ENCODE measurements at regions not wholly inside any gene's neighbourhood (a gene's known extent, or its start where the extent isn't known, plus 50 kb on each side); places are given as distances from the start of the nearest gene placed in this dataset.

GRCh38 chr21:35724156-35724555 lies 336.2 kb downstream of the SETD4 start:
- no peaks in the 10 kb centered on the region for H3K36me3 Mint-ChIP-seq
- no peak overlapping the region for H3K27ac Mint-ChIP-seq
- H3K4me1 ChIP-seq (ENCODE audit: control insufficient read depth in 1 of 2, extremely low read depth in 1 of 2, insufficient read depth in 2 of 2, low read length in 2 of 2), result no peaks in the 10 kb centered on the region
- H3K27me3 Mint-ChIP-seq, result peaks cover 27 to 39% of the 10 kb centered on the region in 2 donors
- DNase-seq (no peak), ATAC-seq (replicated peaks in 1 of 4) (no peak)
- H3K4me1 Mint-ChIP-seq, result no peaks in the 10 kb centered on the region
- no peak overlapping the region for H3K4me3 ChIP-seq (ENCODE audit: control insufficient read depth in 1 of 2, extremely low read depth in 1 of 2, low read length in 1 of 2)
- H3K27me3 ChIP-seq (replicated peaks in 1 of 2; ENCODE audit: control insufficient read depth in 2 of 2, extremely low read depth in 1 of 2, insufficient read depth in 2 of 2, low read length in 1 of 2), result peaks cover 0 to 6% of the 10 kb centered on the region in 2 experiments
- no peaks in the 10 kb centered on the region for H3K9me3 ChIP-seq
- no peaks in the 10 kb centered on the region for H3K9me3 Mint-ChIP-seq
- ChIA-PET CTCF (no interaction called here), POLR2A (no interaction called here)
- no peak overlapping the region for H3K27ac ChIP-seq (ENCODE audit: low read length)
- H3K36me3 ChIP-seq (ENCODE audit: control insufficient read depth in 2 of 2, extremely low read depth in 1 of 2, insufficient read depth in 1 of 2, low read length in 1 of 2), result no peaks in the 10 kb centered on the region
- 82% methylated on average over 4 of the region's 4 CpGs for WGBS (ENCODE audit: insufficient coverage)
- H3K4me3 Mint-ChIP-seq, result no peak overlapping the region

DNA sequence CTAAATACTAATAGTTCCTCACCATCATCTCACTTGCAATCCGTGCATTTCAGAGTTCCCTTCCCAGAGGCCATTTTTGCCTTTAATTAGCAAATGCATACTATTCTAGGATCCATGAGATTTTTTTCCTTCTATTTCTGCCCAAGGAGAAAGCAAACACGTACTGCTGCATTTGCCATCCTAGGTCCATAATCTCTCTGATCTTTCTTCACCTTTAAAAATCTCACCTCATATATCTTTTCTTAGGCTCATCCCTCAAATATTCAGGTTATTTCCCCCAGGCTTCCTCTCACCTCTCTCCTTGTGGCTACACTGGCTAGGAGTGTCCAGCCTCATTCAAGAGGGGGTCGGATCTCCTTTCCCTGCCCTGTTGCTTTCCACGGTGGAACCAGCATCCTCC lies 338.6 kb downstream of the SETD4 start:
- ATAC-seq (replicated peaks in 1 of 4) (no peak), DNase-seq (no peak)
- Mint-ChIP-seq H3K27ac (no peak overlapping the region), H3K27me3 (peaks cover 17 to 34% of the 10 kb centered on the region in 2 donors), H3K4me1 (no peaks in the 10 kb centered on the region), H3K4me3 (no peak overlapping the region), H3K36me3 (no peaks in the 10 kb centered on the region), H3K9me3 (peaks cover 0 to 4% (median 0%) of the 10 kb centered on the region in 3 donors)
- ChIA-PET POLR2A (no interaction called here), CTCF (no interaction called here)
- Histone ChIP-seq H3K27me3 (replicated peaks in 1 of 2; ENCODE audit: control insufficient read depth in 2 of 2, extremely low read depth in 1 of 2, insufficient read depth in 2 of 2, low read length in 1 of 2) (peaks cover 3 to 4% of the 10 kb centered on the region in 2 experiments), H3K36me3 (ENCODE audit: control insufficient read depth in 2 of 2, extremely low read depth in 1 of 2, insufficient read depth in 1 of 2, low read length in 1 of 2) (no peaks in the 10 kb centered on the region), H3K27ac (ENCODE audit: low read length) (no peak overlapping the region), H3K4me1 (ENCODE audit: control insufficient read depth in 1 of 2, extremely low read depth in 1 of 2, insufficient read depth in 2 of 2, low read length in 2 of 2) (no peaks in the 10 kb centered on the region), H3K4me3 (ENCODE audit: control insufficient read depth in 1 of 2, extremely low read depth in 1 of 2, low read length in 1 of 2) (no peak overlapping the region), H3K9me3 (no peaks in the 10 kb centered on the region)
- WGBS (ENCODE audit: insufficient coverage), result 87% methylated on average over 4 of the region's 4 CpGs

- ChIA-PET POLR2A (no interaction called here), CTCF (no interaction called here)
- WGBS (ENCODE audit: insufficient coverage), result 32% methylated on average over 5 of the region's 6 CpGs
- H3K4me3 Mint-ChIP-seq, result no peak overlapping the region
- H3K4me1 Mint-ChIP-seq, result no peaks in the 10 kb centered on the region
- Histone ChIP-seq H3K4me3 (ENCODE audit: control insufficient read depth in 1 of 2, extremely low read depth in 1 of 2, low read length in 1 of 2) (no peak overlapping the region), H3K27me3 (replicated peaks in 1 of 2; ENCODE audit: control insufficient read depth in 2 of 2, extremely low read depth in 1 of 2, insufficient read depth in 2 of 2, low read length in 1 of 2) (peaks cover 0 to 4% of the 10 kb centered on the region in 2 experiments), H3K9me3 (no peaks in the 10 kb centered on the region), H3K36me3 (ENCODE audit: control insufficient read depth in 2 of 2, extremely low read depth in 1 of 2, insufficient read depth in 1 of 2, low read length in 1 of 2) (no peaks in the 10 kb centered on the region), H3K4me1 (ENCODE audit: control insufficient read depth in 1 of 2, extremely low read depth in 1 of 2, insufficient read depth in 2 of 2, low read length in 2 of 2) (no peaks in the 10 kb centered on the region), H3K27ac (ENCODE audit: low read length) (no peak overlapping the region)
- DNase-seq, result no peak
- H3K27ac Mint-ChIP-seq, result no peak overlapping the region
- no peak for ATAC-seq (replicated peaks in 1 of 4)
- H3K27me3 Mint-ChIP-seq, result peaks cover 13 to 39% of the 10 kb centered on the region in 2 donors
- no peaks in the 10 kb centered on the region for H3K36me3 Mint-ChIP-seq
- H3K9me3 Mint-ChIP-seq, result peaks cover 0 to 4% (median 0%) of the 10 kb centered on the region in 3 donors
Observed at GRCh38 chr21:35720208-35720731, 340.1 kb downstream of the SETD4 start.

- peaks cover 0 to 12% of the 10 kb centered on the region in 2 experiments for H3K27me3 ChIP-seq (replicated peaks in 1 of 2; ENCODE audit: control insufficient read depth in 2 of 2, extremely low read depth in 1 of 2, insufficient read depth in 2 of 2, low read length in 1 of 2)
- no peak overlapping the region for H3K4me3 ChIP-seq (ENCODE audit: control insufficient read depth in 1 of 2, extremely low read depth in 1 of 2, low read length in 1 of 2)
- H3K9me3 ChIP-seq, result no peaks in the 10 kb centered on the region
- Mint-ChIP-seq H3K27ac (no peak overlapping the region), H3K27me3 (peaks cover 6 to 35% of the 10 kb centered on the region in 2 donors), H3K4me3 (no peak overlapping the region), H3K9me3 (peaks cover 0 to 4% (median 0%) of the 10 kb centered on the region in 3 donors), H3K4me1 (no peaks in the 10 kb centered on the region), H3K36me3 (no peaks in the 10 kb centered on the region)
- H3K4me1 ChIP-seq (ENCODE audit: control insufficient read depth in 1 of 2, extremely low read depth in 1 of 2, insufficient read depth in 2 of 2, low read length in 2 of 2), result no peaks in the 10 kb centered on the region
- ChIA-PET CTCF (no interaction called here), POLR2A (interaction anchor here in 1 of 2 donors (0.6 kb wide), 1 partner anchor 54 kb away, joined by 3 read pairs; no protein-coding TSS in a partner anchor)
- ATAC-seq (replicated peaks in 1 of 4) (no peak), DNase-seq (no peak)
- WGBS (ENCODE audit: insufficient coverage), result no CpG with 5 or more reads among the region's 1 CpG
- H3K36me3 ChIP-seq (ENCODE audit: control insufficient read depth in 2 of 2, extremely low read depth in 1 of 2, insufficient read depth in 1 of 2, low read length in 1 of 2), result no peaks in the 10 kb centered on the region
- H3K27ac ChIP-seq (ENCODE audit: low read length), result no peak overlapping the region
Observed at GRCh38 chr21:35719080-35719479, 341.2 kb downstream of the SETD4 start.

DNA sequence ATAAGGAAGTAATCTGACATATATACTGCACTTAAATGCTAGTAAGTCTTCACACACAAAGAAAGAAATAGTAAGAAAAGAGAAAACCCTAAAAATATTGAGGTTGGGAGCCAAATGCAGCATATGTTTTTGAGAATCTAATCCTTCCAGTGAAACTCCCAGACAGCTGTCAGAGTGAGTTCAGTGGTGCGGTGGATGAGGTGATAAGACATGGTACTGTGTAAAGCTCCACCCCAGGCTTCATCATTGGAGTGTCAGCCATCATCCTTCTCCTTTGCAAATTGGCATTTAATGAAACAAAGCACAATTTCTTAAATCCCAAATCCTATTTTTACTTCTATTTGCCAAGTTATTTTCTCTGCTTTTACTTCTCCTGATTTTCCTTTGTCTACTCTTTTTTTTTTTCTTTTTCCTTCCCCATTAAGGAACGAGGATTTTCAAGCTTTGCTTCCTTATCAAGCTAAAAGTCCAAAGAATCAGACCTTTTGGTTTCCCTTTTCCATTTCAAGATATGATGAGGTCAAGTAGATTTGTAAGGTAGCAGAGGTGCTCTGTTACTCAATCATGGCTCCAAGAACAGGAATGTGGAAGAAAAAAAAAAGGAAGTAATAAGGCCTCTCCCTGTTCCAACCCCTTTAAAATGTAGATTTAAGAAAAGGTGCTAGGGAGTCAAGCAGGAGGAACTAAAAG lies 343.3 kb downstream of the SETD4 start:
- no peak overlapping the region for H3K27ac Mint-ChIP-seq
- ChIA-PET POLR2A (interaction anchor here in 1 of 2 donors (0.6 to 0.7 kb wide), 2 partner anchors 49 to 163 kb away, joined by 4 to 6 read pairs; no protein-coding TSS in a partner anchor), CTCF (no interaction called here)
- Histone ChIP-seq H3K27me3 (replicated peaks in 1 of 2; ENCODE audit: control insufficient read depth in 2 of 2, extremely low read depth in 1 of 2, insufficient read depth in 2 of 2, low read length in 1 of 2) (peaks cover 0 to 16% of the 10 kb centered on the region in 2 experiments), H3K4me3 (ENCODE audit: control insufficient read depth in 1 of 2, extremely low read depth in 1 of 2, low read length in 1 of 2) (no peak overlapping the region), H3K9me3 (no peaks in the 10 kb centered on the region), H3K4me1 (ENCODE audit: control insufficient read depth in 1 of 2, extremely low read depth in 1 of 2, insufficient read depth in 2 of 2, low read length in 2 of 2) (no peaks in the 10 kb centered on the region), H3K36me3 (ENCODE audit: control insufficient read depth in 2 of 2, extremely low read depth in 1 of 2, insufficient read depth in 1 of 2, low read length in 1 of 2) (no peaks in the 10 kb centered on the region), H3K27ac (ENCODE audit: low read length) (no peak overlapping the region)
- H3K4me1 Mint-ChIP-seq, result no peaks in the 10 kb centered on the region
- ATAC-seq (replicated peaks in 1 of 4), result no peak
- H3K9me3 Mint-ChIP-seq, result peaks cover 0 to 4% (median 0%) of the 10 kb centered on the region in 3 donors
- peaks cover 10 to 42% of the 10 kb centered on the region in 2 donors for H3K27me3 Mint-ChIP-seq
- no peak for DNase-seq
- H3K4me3 Mint-ChIP-seq, result no peak overlapping the region
- H3K36me3 Mint-ChIP-seq, result no peaks in the 10 kb centered on the region
- WGBS (ENCODE audit: insufficient coverage), result no CpG with 5 or more reads among the region's 2 CpGs

DNA sequence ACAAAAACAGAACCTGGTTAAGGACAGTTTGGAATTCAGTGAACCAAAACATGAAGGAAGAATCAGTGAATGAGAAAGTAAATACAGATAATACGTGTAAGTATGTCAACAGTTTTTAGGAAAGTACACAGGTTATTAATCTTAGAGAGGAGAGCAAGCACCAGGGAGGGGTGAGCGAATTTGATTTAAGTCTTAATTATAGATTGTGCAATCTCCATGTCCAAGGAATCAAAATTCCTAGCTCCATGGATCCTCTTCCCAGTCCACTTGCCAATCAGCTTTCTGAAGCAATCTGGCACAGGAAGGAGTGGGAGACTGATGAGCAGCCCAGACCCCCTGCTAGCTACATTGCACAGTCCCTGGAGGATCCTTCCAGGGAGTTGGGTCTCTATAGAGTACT lies 346.4 kb downstream of the SETD4 start:
- peaks cover 10 to 39% of the 10 kb centered on the region in 2 donors for H3K27me3 Mint-ChIP-seq
- 80% methylated on average over 1 of the region's 2 CpGs for WGBS (ENCODE audit: insufficient coverage)
- H3K4me1 ChIP-seq (ENCODE audit: control insufficient read depth in 1 of 2, extremely low read depth in 1 of 2, insufficient read depth in 2 of 2, low read length in 2 of 2), result no peaks in the 10 kb centered on the region
- no peak overlapping the region for H3K4me3 ChIP-seq (ENCODE audit: control insufficient read depth in 1 of 2, extremely low read depth in 1 of 2, low read length in 1 of 2)
- ChIA-PET CTCF (no interaction called here), POLR2A (no interaction called here)
- H3K4me3 Mint-ChIP-seq, result no peak overlapping the region
- H3K27me3 ChIP-seq (replicated peaks in 1 of 2; ENCODE audit: control insufficient read depth in 2 of 2, extremely low read depth in 1 of 2, insufficient read depth in 2 of 2, low read length in 1 of 2), result peaks cover 0 to 16% of the 10 kb centered on the region in 2 experiments
- H3K27ac ChIP-seq (ENCODE audit: low read length), result no peak overlapping the region
- no peaks in the 10 kb centered on the region for H3K9me3 ChIP-seq
- no peaks in the 10 kb centered on the region for H3K36me3 ChIP-seq (ENCODE audit: control insufficient read depth in 2 of 2, extremely low read depth in 1 of 2, insufficient read depth in 1 of 2, low read length in 1 of 2)
- DNase-seq (no peak), ATAC-seq (replicated peaks in 1 of 4) (no peak)
- H3K36me3 Mint-ChIP-seq, result no peaks in the 10 kb centered on the region
- H3K4me1 Mint-ChIP-seq, result no peaks in the 10 kb centered on the region
- no peak overlapping the region for H3K27ac Mint-ChIP-seq
- peaks cover 0 to 4% (median 0%) of the 10 kb centered on the region in 3 donors for H3K9me3 Mint-ChIP-seq
